Endothelial cell of umbilical vein (primary cell): ENCODE measurements at regions not wholly inside any gene's neighbourhood (a gene's known extent, or its start where the extent isn't known, plus 50 kb on each side); places are given as distances from the start of the nearest gene placed in this dataset.
A peak's percentile ranks its signal among the peaks of the same experiment; 100 is the strongest.

Experiments
- BruUV-seq: library from RNA; stranded (reverse); fragments of 400-500 nt; replicated peaks from 2 replicates; lab custom pipeline; 2021; lab: Mats Ljungman, UMichigan
- CTCF ChIA-PET: fragments of 300-600, 350-600 bp; sonication (Branson Sonifier 250); formaldehyde crosslinking; loops from one replicate; lab custom pipeline; 2021; ENCODE audit warnings: antibody characterized with exemption, inconsistent platforms; lab: Charles Lee
- POLR2A ChIA-PET: fragments of 300-600, 350-600 bp; sonication (Branson Sonifier 250); formaldehyde crosslinking; loops from one replicate; lab custom pipeline; 2021; ENCODE audit warnings: antibody characterized with exemption, inconsistent platforms; lab: Charles Lee
- DNase-seq: peaks from one replicate; pipeline ENCODE4 v3.0.0-alpha.2; 2011; ENCODE audit warnings: low read depth, low spot score
- FAIRE-seq: peaks from 2 replicates; lab custom pipeline; 2011; peaks lifted over from hg19 to GRCh38; lab: Jason Lieb, UNC
- H2AFZ ChIP-seq: 2 replicates; pipeline ENCODE4 v1.6.0; 2012; ENCODE audit warnings: low read depth, low read length, control low read depth, inconsistent platforms
- H3K27ac ChIP-seq: 2 replicates; pipeline ENCODE4 v1.5.1; 2011; ENCODE audit warnings: low read depth, mild to moderate bottlenecking, control low read depth, low read length, moderate library complexity; ENCODE audit not compliant: insufficient read depth
- H3K27me3 ChIP-seq, 2 experiments: 2 replicates each; pipeline versions ENCODE4 v1.6.0 to v1.6.1; 2011; ENCODE audit warnings: low read length in 2 of 2, mixed read lengths in 1 of 2; ENCODE audit not compliant: control insufficient read depth in 2 of 2, insufficient read depth in 2 of 2
- H3K36me3 ChIP-seq, 2 experiments: 2 replicates in 1 of 2; 3 replicates in 1 of 2; pipeline ENCODE4 v1.5.1; 2011; ENCODE audit warnings: low read length in 2 of 2, mild to moderate bottlenecking in 1 of 2, moderate library complexity in 1 of 2; ENCODE audit not compliant: control insufficient read depth in 2 of 2, insufficient read depth in 2 of 2; ENCODE audit errors: extremely low read depth in 1 of 2
- H3K4me1 ChIP-seq: 3 replicates; pipeline ENCODE4 v1.5.1; 2011; ENCODE audit warnings: mild to moderate bottlenecking, low read length; ENCODE audit not compliant: control insufficient read depth, insufficient read depth; ENCODE audit errors: extremely low read depth
- H3K4me2 ChIP-seq: 2 replicates; pipeline ENCODE4 v1.6.1; 2011; ENCODE audit warnings: low read length, control low read depth, mixed read lengths; ENCODE audit not compliant: insufficient read depth
- H3K4me3 ChIP-seq, 3 experiments: fragments of 200-600 bp in 1 of 3; sonication (generic), shearing (Covaris generic) in 1 of 3; replicated peaks in 1 of 3; 2 replicates each; pipeline ENCODE4 v1.5.1; 2011 to 2016; ENCODE audit warnings: control low read depth in 3 of 3, low read length in 3 of 3, mild to moderate bottlenecking in 2 of 3, inconsistent platforms in 1 of 3, low read depth in 1 of 3, moderate library complexity in 1 of 3; ENCODE audit not compliant: insufficient read depth in 1 of 3
- H3K79me2 ChIP-seq: 2 replicates; pipeline ENCODE4 v1.6.0; 2012; ENCODE audit warnings: low read length, inconsistent platforms; ENCODE audit not compliant: control insufficient read depth, insufficient read depth
- H3K9ac ChIP-seq: replicated peaks from 2 replicates; pipeline ENCODE3; 2011; ENCODE audit warnings: low read length, control low read depth; ENCODE audit not compliant: insufficient read depth; ENCODE audit errors: extremely low read depth
- H3K9me1 ChIP-seq: replicated peaks from 3 replicates; pipeline ENCODE4 v1.6.0; 2011; ENCODE audit warnings: mild to moderate bottlenecking, low read length; ENCODE audit not compliant: control insufficient read depth, insufficient read depth; ENCODE audit errors: extremely low read depth
- H3K9me3 ChIP-seq: replicated peaks from 2 replicates; pipeline ENCODE4 v1.5.1; 2012; ENCODE audit warnings: low read length, inconsistent platforms; ENCODE audit not compliant: control insufficient read depth, insufficient read depth
- H4K20me1 ChIP-seq: replicated peaks from 2 replicates; pipeline ENCODE3; 2011; ENCODE audit warnings: mild to moderate bottlenecking, low read length; ENCODE audit not compliant: control insufficient read depth, insufficient read depth; ENCODE audit errors: extremely low read depth
- CTCF ChIP-seq, 2 donors: IDR thresholded peaks; 1 replicate in 1 of 2; 2 replicates in 1 of 2; pipeline ENCODE4 v1.5.1; 2011; ENCODE audit warnings: low read length in 2 of 2, mild to moderate bottlenecking in 2 of 2, moderate library complexity in 2 of 2, control low read depth in 1 of 2, inconsistent platforms in 1 of 2, low read depth in 1 of 2; ENCODE audit not compliant: insufficient read depth in 1 of 2; ENCODE audit errors: extremely low read depth in 1 of 2
- EZH2 ChIP-seq: IDR thresholded peaks from 2 replicates; pipeline ENCODE4 v1.6.1; 2012; ENCODE audit warnings: borderline replicate concordance, low read depth, mild to moderate bottlenecking, moderate library complexity, low read length, inconsistent platforms; ENCODE audit not compliant: severe bottlenecking
- FOS ChIP-seq: IDR thresholded peaks from 2 replicates; pipeline ENCODE4 v1.6.1; 2011; ENCODE audit warnings: mild to moderate bottlenecking, low read length, moderate library complexity, borderline replicate concordance; ENCODE audit not compliant: insufficient read depth
- GATA2 ChIP-seq: IDR thresholded peaks from 2 replicates; pipeline ENCODE4 v1.7.0; 2011; ENCODE audit warnings: low read depth, mild to moderate bottlenecking, moderate library complexity, mixed read lengths, low read length; ENCODE audit not compliant: insufficient read length, insufficient read depth
- JUN ChIP-seq: IDR thresholded peaks from 2 replicates; pipeline ENCODE4 v1.6.1; 2011; ENCODE audit warnings: borderline replicate concordance, low read depth; ENCODE audit not compliant: insufficient read length, insufficient read depth
- MAX ChIP-seq: IDR thresholded peaks from 2 replicates; pipeline ENCODE4 v1.6.1; 2011; ENCODE audit not compliant: insufficient read depth, insufficient read length
- MYC ChIP-seq: IDR thresholded peaks from one replicate; pipeline ENCODE4 v1.6.1; 2011; ENCODE audit warnings: mild to moderate bottlenecking, low read depth, low read length
- POLR2A ChIP-seq: IDR thresholded peaks from 2 replicates; pipeline ENCODE4 v1.6.1; 2012; ENCODE audit warnings: low read depth, mild to moderate bottlenecking, control low read depth, low read length
- POLR2AphosphoS5 ChIP-seq: IDR thresholded peaks from 2 replicates; pipeline ENCODE4 v1.6.1; 2012; ENCODE audit warnings: low read depth, mild to moderate bottlenecking, control low read depth, low read length, moderate library complexity; ENCODE audit not compliant: insufficient read depth
- dilution Hi-C: fragments of 300-500 bp; cut with MboI; formaldehyde crosslinking; loops from one replicate; pipeline ENCODE4 v1.15.0; 2019; ENCODE audit warnings: low sequenced_read_pairs; ENCODE audit not compliant: extremely low pct_ligation_motif_present
- intact Hi-C: fragments of 100-400 bp; cut with micrococcal nuclease; formaldehyde crosslinking; loops from one replicate; pipeline ENCODE4 v1.10.0; 2022

- Histone ChIP-seq H3K36me3 (no peaks in the 10 kb centered on the region), H3K79me2 (no peaks in the 10 kb centered on the region), H3K4me1 (peaks cover 16% of the 10 kb centered on the region), H3K27ac (no peak overlapping the region), H3K9ac (no peak overlapping the region), H3K9me3 (no peaks in the 10 kb centered on the region), H3K9me1 (no peaks in the 10 kb centered on the region), H3K4me3 (no peak overlapping the region), H4K20me1 (no peaks in the 10 kb centered on the region), H2AFZ (no peak overlapping the region), H3K27me3 (peaks cover 0 to 23% of the 10 kb centered on the region in 2 experiments), H3K4me2 (peak overlapping the region; percentile 63)
- FAIRE-seq = no peak
- ChIA-PET CTCF (interaction anchor here (1.0 to 1.8 kb wide), 5 partner anchors 9 to 340 kb away, joined by 3 to 8 read pairs (median 4); no protein-coding TSS in a partner anchor), POLR2A (no interaction called here)
- dilution Hi-C loops = no loop called here
- intact Hi-C loops = loop anchor here (1.0 kb wide), 1 partner anchor 23 kb away; no protein-coding TSS in a partner anchor
- DNase-seq = peak; percentile 72
- no TSS peak for BruUV-seq
- TF ChIP-seq CTCF (IDR thresholded peaks at IDR 0.05; ENCODE audit: extremely low read depth in 1 of 2, insufficient read depth in 1 of 2, low read depth in 1 of 2, low read length in 2 of 2) = no peak
- no peak for TF ChIP-seq POLR2A
- TF ChIP-seq POLR2AphosphoS5 = no peak
- no peak for TF ChIP-seq MAX
- no peak for TF ChIP-seq EZH2
- peak; percentile 52 for TF ChIP-seq FOS
- no peak for TF ChIP-seq JUN
- no peak for TF ChIP-seq MYC
- peak; percentile 80 for TF ChIP-seq GATA2
Observed at GRCh38 chr12:105761075-105761474, 377.7 kb downstream of the NUAK1 start.
